ENCODE measurements at regions not wholly inside any gene's neighbourhood (a gene's known extent, or its start where the extent isn't known, plus 50 kb on each side); places are given as distances from the start of the nearest gene placed in this dataset.

DNA sequence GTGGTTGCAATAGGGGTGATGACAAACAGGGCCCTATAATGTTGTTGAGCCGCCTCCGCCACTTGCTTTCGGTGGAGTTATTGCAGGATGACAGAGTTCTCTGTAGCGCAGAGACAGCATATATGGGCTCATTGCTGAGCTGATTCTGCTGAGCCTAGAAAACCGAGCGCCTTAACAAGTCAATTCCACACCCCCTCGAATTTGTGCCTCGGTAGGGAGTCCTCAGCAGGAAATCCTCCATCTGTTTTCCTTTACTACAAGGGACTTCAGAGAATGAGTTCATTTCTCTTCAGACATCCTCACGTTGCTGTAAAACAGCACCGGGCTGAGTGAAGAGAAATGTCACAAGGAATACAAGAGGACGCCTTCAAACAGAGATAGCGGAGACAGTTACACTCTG is 90.7 kb upstream of the KIAA1217 start:
- no peak for TF ChIP-seq EZH2 (IDR thresholded peaks at IDR 0.05; ENCODE audit: low read length, missing control alignments)
- TF ChIP-seq, protein P1, sequence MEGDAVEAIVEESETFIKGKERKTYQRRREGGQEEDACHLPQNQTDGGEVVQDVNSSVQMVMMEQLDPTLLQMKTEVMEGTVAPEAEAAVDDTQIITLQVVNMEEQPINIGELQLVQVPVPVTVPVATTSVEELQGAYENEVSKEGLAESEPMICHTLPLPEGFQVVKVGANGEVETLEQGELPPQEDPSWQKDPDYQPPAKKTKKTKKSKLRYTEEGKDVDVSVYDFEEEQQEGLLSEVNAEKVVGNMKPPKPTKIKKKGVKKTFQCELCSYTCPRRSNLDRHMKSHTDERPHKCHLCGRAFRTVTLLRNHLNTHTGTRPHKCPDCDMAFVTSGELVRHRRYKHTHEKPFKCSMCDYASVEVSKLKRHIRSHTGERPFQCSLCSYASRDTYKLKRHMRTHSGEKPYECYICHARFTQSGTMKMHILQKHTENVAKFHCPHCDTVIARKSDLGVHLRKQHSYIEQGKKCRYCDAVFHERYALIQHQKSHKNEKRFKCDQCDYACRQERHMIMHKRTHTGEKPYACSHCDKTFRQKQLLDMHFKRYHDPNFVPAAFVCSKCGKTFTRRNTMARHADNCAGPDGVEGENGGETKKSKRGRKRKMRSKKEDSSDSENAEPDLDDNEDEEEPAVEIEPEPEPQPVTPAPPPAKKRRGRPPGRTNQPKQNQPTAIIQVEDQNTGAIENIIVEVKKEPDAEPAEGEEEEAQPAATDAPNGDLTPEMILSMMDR (conservative IDR thresholded peaks at IDR 0.05 in 1 of 2, IDR thresholded peaks at IDR 0.05 in 1 of 2; ENCODE audit: low read depth in 1 of 2, low read length in 2 of 2), result no peak
